ENCODE measurements at regions not wholly inside any gene's neighbourhood (a gene's known extent, or its start where the extent isn't known, plus 50 kb on each side); places are given as distances from the start of the nearest gene placed in this dataset.

GRCh38 chr14:22450266-22450665 is 138.8 kb downstream of the DAD1 start:
- H3K36me3 ChIP-seq (replicated peaks in 1 of 2), result no peaks in the 10 kb centered on the region
- H3K27me3 ChIP-seq, result no peaks in the 10 kb centered on the region
- no peak overlapping the region for H3K4me3 ChIP-seq
- no peak overlapping the region for H3K27ac ChIP-seq
- WGBS, 4 donors, result 65 to 82% (median 75%) methylated on average over 7 of the region's 7 CpGs
- TF ChIP-seq CTCF (IDR thresholded peaks at IDR 0.05) (no peak), POLR2A (IDR thresholded peaks at IDR 0.05) (no peak)
- H3K4me1 ChIP-seq (replicated peaks in 1 of 2), result no peaks in the 10 kb centered on the region
- no peak for DNase-seq
- no peaks in the 10 kb centered on the region for H3K9me3 ChIP-seq (replicated peaks in 1 of 3)
- intact Hi-C loops (cut with DNase I), result no loop called here

- Histone ChIP-seq H3K27ac (peak overlapping the region in 1 of 5 donors; percentile 44), H3K4me1 (replicated peaks in 1 of 2) (no peaks in the 10 kb centered on the region), H3K4me3 (no peak overlapping the region), H3K27me3 (no peaks in the 10 kb centered on the region), H3K9me3 (replicated peaks in 1 of 3) (no peaks in the 10 kb centered on the region), H3K36me3 (replicated peaks in 1 of 2) (no peaks in the 10 kb centered on the region)
- TF ChIP-seq CTCF (IDR thresholded peaks at IDR 0.05) (no peak), POLR2A (IDR thresholded peaks at IDR 0.05) (no peak)
- intact Hi-C loops (cut with DNase I), result no loop called here
- no peak for DNase-seq
- WGBS, 4 donors, result 78 to 100% (median 92%) methylated on average over 2 of the region's 2 CpGs
These were observed 139.5 kb downstream of the DAD1 start for GRCh38 chr14:22449600-22449905.

- peak in 2 of 7 donors; percentile 19 to 35 for DNase-seq
- TF ChIP-seq POLR2A (IDR thresholded peaks at IDR 0.05), result no peak
- TF ChIP-seq CTCF (IDR thresholded peaks at IDR 0.05), result no peak
- no peak overlapping the region for H3K4me3 ChIP-seq
- H3K9me3 ChIP-seq (replicated peaks in 1 of 3), result no peaks in the 10 kb centered on the region
- no peaks in the 10 kb centered on the region for H3K4me1 ChIP-seq (replicated peaks in 1 of 2)
- intact Hi-C loops (cut with DNase I), result no loop called here
- H3K27ac ChIP-seq, result peak overlapping the region in 1 of 5 donors; percentile 44
- 75 to 88% (median 86%) methylated on average over 4 of the region's 4 CpGs for WGBS, 4 donors
- H3K27me3 ChIP-seq, result no peaks in the 10 kb centered on the region
- H3K36me3 ChIP-seq (replicated peaks in 1 of 2), result no peaks in the 10 kb centered on the region
These were observed 140.0 kb downstream of the DAD1 start for GRCh38 chr14:22448905-22449599.

GRCh38 chr14:22448035-22448904 is 140.8 kb downstream of the DAD1 start:
- Histone ChIP-seq H3K27me3 (no peaks in the 10 kb centered on the region), H3K27ac (peak overlapping the region in 1 of 5 donors; percentile 44), H3K36me3 (replicated peaks in 1 of 2) (no peaks in the 10 kb centered on the region), H3K4me1 (replicated peaks in 1 of 2) (no peaks in the 10 kb centered on the region), H3K4me3 (no peak overlapping the region), H3K9me3 (replicated peaks in 1 of 3) (no peaks in the 10 kb centered on the region)
- no peak for DNase-seq
- intact Hi-C loops (cut with DNase I), result no loop called here
- TF ChIP-seq POLR2A (IDR thresholded peaks at IDR 0.05) (no peak), CTCF (IDR thresholded peaks at IDR 0.05) (no peak)
- 65 to 75% (median 71%) methylated on average over 8 to 10 of the region's 10 CpGs for WGBS, 4 donors

All from adrenal gland (tissue), 9 donors.